T-cell (primary cell): ENCODE measurements at regions not wholly inside any gene's neighbourhood (a gene's known extent, or its start where the extent isn't known, plus 50 kb on each side); places are given as distances from the start of the nearest gene placed in this dataset.

ENCODE experiments used
- ATAC-seq, 4 experiments: fragments of 200-7000 bp in 3 of 4; fragments of 150-1000 bp in 1 of 4; cut with Tn5 transposase; replicated peaks in 1 of 4; 1 replicate in 3 of 4; 2 replicates in 1 of 4; pipeline ENCODE4 v1.10.0; 2021; ENCODE audit warnings: moderate library complexity in 3 of 4, mild to moderate bottlenecking in 2 of 4, moderate number of reproducible peaks in 1 of 4
- CTCF ChIA-PET, 2 donors: fragments of 300-600 bp; sonication (Branson Sonifier 250); formaldehyde crosslinking; loops; one replicate each; lab custom pipeline; 2022; ENCODE audit warnings: antibody characterized with exemption in 2 of 2; lab: Charles Lee
- POLR2A ChIA-PET, 2 donors: fragments of 300-600 bp; sonication (Branson Sonifier 250); formaldehyde crosslinking; loops; one replicate each; lab custom pipeline; 2022; ENCODE audit warnings: antibody characterized with exemption in 2 of 2; lab: Charles Lee
- DNase-seq, 35 experiments: peaks; one replicate each; pipeline versions ENCODE4 v3.0.0 to v3.0.0-alpha.2; 2013 to 2023
- H3K27ac ChIP-seq: one replicate; pipeline ENCODE4 v1.5.1; 2013; ENCODE audit warnings: low read length
- H3K27me3 ChIP-seq, 2 experiments: replicated peaks in 1 of 2; 1 replicate in 1 of 2; 2 replicates in 1 of 2; pipeline versions ENCODE4 v1.6.1 to v1.7.0; 2013; ENCODE audit warnings: low read length in 1 of 2, mixed read lengths in 1 of 2; ENCODE audit not compliant: control insufficient read depth in 2 of 2, insufficient read depth in 2 of 2; ENCODE audit errors: extremely low read depth in 1 of 2
- H3K36me3 ChIP-seq, 2 donors: 1 replicate in 1 of 2; 2 replicates in 1 of 2; pipeline versions ENCODE4 v1.6.1 to v1.7.0; 2013; ENCODE audit warnings: low read length in 1 of 2; ENCODE audit not compliant: control insufficient read depth in 2 of 2, insufficient read depth in 1 of 2; ENCODE audit errors: extremely low read depth in 1 of 2
- H3K4me1 ChIP-seq, 2 experiments: 1 replicate in 1 of 2; 2 replicates in 1 of 2; pipeline versions ENCODE4 v1.6.1 to v1.7.0; 2013; ENCODE audit warnings: low read length in 2 of 2, mixed read lengths in 1 of 2; ENCODE audit not compliant: insufficient read depth in 2 of 2, control insufficient read depth in 1 of 2; ENCODE audit errors: extremely low read depth in 1 of 2
- H3K4me3 ChIP-seq, 2 donors: 1 replicate in 1 of 2; 2 replicates in 1 of 2; pipeline versions ENCODE4 v1.5.1 to v1.7.0; 2013; ENCODE audit warnings: mild to moderate bottlenecking in 2 of 2, low read length in 1 of 2, moderate library complexity in 1 of 2; ENCODE audit not compliant: control insufficient read depth in 1 of 2; ENCODE audit errors: extremely low read depth in 1 of 2
- H3K9me3 ChIP-seq: 2 replicates; pipeline ENCODE4 v1.7.0; 2013
- H3K27ac Mint-ChIP-seq, 2 donors: one replicate each; pipeline ENCODE4 v1.8.0; 2020 to 2021; ENCODE audit warnings: mild to moderate bottlenecking in 2 of 2, mixed read lengths in 2 of 2
- H3K27me3 Mint-ChIP-seq, 2 donors: one replicate each; pipeline ENCODE4 v1.8.0; 2021 to 2022; ENCODE audit warnings: mixed read lengths in 2 of 2
- H3K36me3 Mint-ChIP-seq: one replicate; pipeline ENCODE4 v1.8.0; 2021; ENCODE audit warnings: mixed read lengths
- H3K4me1 Mint-ChIP-seq, 3 donors: one replicate each; pipeline ENCODE4 v1.8.0; 2020 to 2022; ENCODE audit warnings: mixed read lengths in 3 of 3, mild to moderate bottlenecking in 1 of 3
- H3K4me3 Mint-ChIP-seq, 3 donors: one replicate each; pipeline ENCODE4 v1.8.0; 2020 to 2022; ENCODE audit warnings: mild to moderate bottlenecking in 3 of 3, mixed read lengths in 3 of 3, moderate library complexity in 3 of 3
- H3K9me3 Mint-ChIP-seq, 3 donors: one replicate each; pipeline ENCODE4 v1.8.0; 2020 to 2022; ENCODE audit warnings: mixed read lengths in 3 of 3
- WGBS: methylation state at CpG from one replicate; pipeline ENCODE4 v1.1.5; 2013; ENCODE audit warnings: missing lambda C conversion rate; ENCODE audit not compliant: insufficient coverage; 5-methylcytosine and 5-hydroxymethylcytosine counted together

DNA sequence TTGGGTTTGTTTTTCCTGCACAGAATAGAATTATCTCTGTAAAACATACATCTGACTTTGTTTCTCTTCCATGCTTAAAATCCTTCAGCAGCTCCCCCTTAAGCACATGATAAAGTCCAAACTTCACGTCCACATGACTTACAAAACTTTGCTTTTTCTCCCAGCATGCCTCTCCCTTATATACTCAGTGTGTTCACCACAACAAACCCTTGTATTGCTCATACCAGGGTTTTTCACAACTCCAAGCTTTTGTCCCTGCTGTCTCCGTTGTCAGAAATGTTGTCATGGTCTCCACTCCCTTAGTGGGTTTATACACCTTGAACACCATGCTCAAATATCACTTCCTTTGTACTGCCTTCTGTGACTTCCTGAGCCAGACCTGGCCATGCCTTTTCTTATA lies 91.1 kb upstream of the MITF start:
- ChIA-PET POLR2A (no interaction called here), CTCF (no interaction called here)
- no peaks in the 10 kb centered on the region for H3K36me3 ChIP-seq
- no peaks in the 10 kb centered on the region for H3K4me1 ChIP-seq
- no peaks in the 10 kb centered on the region for H3K9me3 ChIP-seq
- ATAC-seq (no peak), DNase-seq (no peak)
- no peak overlapping the region for H3K4me3 Mint-ChIP-seq
- H3K27me3 Mint-ChIP-seq: peaks cover 0 to 12% of the 10 kb centered on the region in 2 donors
- no peaks in the 10 kb centered on the region for H3K27me3 ChIP-seq
- no peaks in the 10 kb centered on the region for H3K4me1 Mint-ChIP-seq
- no peak overlapping the region for H3K27ac ChIP-seq
- no peaks in the 10 kb centered on the region for H3K36me3 Mint-ChIP-seq
- H3K27ac Mint-ChIP-seq: no peak overlapping the region
- H3K4me3 ChIP-seq: no peak overlapping the region
- no peaks in the 10 kb centered on the region for H3K9me3 Mint-ChIP-seq
- 50% methylated on average over 1 of the region's 2 CpGs for whole genome bisulfite sequencing

DNA sequence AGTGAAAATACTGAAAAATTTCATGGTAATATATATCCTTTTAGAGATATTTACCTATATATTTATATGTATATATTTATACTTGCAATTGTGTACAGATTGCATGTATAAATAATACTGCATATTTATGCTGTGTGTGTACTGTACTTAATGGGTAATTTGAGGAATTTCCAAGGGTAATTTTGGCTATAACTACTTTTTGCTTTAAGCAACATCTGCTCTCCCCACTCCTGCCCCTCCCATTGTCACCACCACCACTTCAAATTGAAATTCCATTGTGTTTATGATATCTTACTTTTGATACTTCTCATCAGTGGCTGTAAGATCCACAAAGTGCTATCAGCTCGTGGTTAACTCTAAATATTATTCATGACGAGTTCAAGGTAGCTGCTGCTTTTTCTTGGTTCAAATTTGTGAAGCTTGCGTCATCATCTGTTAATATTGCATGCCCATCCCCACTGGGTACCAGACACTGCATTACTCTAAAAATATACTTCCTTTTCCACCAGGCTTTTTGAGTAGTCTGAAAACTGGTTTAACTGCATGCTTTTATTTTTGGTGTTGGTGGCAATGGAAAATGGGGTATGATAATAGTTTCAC lies 91.7 kb upstream of the MITF start:
- CTCF ChIA-PET: no interaction called here
- ATAC-seq: no peak
- Histone ChIP-seq H3K27me3 (no peaks in the 10 kb centered on the region), H3K4me1 (no peaks in the 10 kb centered on the region), H3K9me3 (no peaks in the 10 kb centered on the region), H3K4me3 (no peak overlapping the region), H3K36me3 (no peaks in the 10 kb centered on the region), H3K27ac (no peak overlapping the region)
- H3K9me3 Mint-ChIP-seq: no peaks in the 10 kb centered on the region
- H3K27me3 Mint-ChIP-seq: peaks cover 0 to 9% of the 10 kb centered on the region in 2 donors
- no peaks in the 10 kb centered on the region for H3K4me1 Mint-ChIP-seq
- POLR2A ChIA-PET: interaction anchor here in 1 of 2 donors (0.5 kb wide), 1 partner anchor 22 kb away, joined by 3 read pairs; no protein-coding TSS in a partner anchor
- no peaks in the 10 kb centered on the region for H3K36me3 Mint-ChIP-seq
- DNase-seq: no peak
- WGBS: 20% methylated on average over 1 of the region's 3 CpGs
- H3K27ac Mint-ChIP-seq: no peak overlapping the region
- H3K4me3 Mint-ChIP-seq: no peak overlapping the region

DNA sequence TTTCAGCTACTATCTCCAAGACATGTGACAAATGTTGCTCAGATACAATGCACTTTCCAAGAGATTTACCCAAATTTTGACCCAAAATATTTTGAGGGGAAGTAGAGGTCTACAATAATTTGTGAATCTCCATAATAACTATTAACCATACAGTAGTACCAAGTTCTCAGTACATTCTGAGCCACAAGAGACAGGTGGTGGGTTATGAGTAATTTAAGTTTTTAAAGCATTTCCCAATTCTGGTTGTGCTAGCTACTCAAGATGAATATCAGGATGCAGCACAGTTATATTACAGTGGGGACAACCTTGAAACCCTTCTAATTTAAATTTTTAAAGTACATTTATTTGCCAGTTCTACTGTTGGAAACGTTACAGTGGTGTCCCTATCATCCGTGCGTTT lies 92.2 kb upstream of the MITF start:
- ChIA-PET CTCF (no interaction called here), POLR2A (interaction anchor here in 1 of 2 donors (0.5 kb wide), 1 partner anchor 21 kb away, joined by 3 read pairs; no protein-coding TSS in a partner anchor)
- H3K4me3 Mint-ChIP-seq: no peak overlapping the region
- H3K4me1 ChIP-seq: no peaks in the 10 kb centered on the region
- no peaks in the 10 kb centered on the region for H3K36me3 Mint-ChIP-seq
- no peaks in the 10 kb centered on the region for H3K27me3 ChIP-seq
- ATAC-seq (no peak), DNase-seq (no peak)
- H3K27ac ChIP-seq: no peak overlapping the region
- H3K9me3 ChIP-seq: no peaks in the 10 kb centered on the region
- no peaks in the 10 kb centered on the region for H3K9me3 Mint-ChIP-seq
- peaks cover 0 to 8% of the 10 kb centered on the region in 2 donors for H3K27me3 Mint-ChIP-seq
- no peak overlapping the region for H3K4me3 ChIP-seq
- H3K4me1 Mint-ChIP-seq: no peaks in the 10 kb centered on the region
- WGBS: no CpG with 5 or more reads among the region's 3 CpGs
- H3K36me3 ChIP-seq: no peaks in the 10 kb centered on the region
- no peak overlapping the region for H3K27ac Mint-ChIP-seq

DNA sequence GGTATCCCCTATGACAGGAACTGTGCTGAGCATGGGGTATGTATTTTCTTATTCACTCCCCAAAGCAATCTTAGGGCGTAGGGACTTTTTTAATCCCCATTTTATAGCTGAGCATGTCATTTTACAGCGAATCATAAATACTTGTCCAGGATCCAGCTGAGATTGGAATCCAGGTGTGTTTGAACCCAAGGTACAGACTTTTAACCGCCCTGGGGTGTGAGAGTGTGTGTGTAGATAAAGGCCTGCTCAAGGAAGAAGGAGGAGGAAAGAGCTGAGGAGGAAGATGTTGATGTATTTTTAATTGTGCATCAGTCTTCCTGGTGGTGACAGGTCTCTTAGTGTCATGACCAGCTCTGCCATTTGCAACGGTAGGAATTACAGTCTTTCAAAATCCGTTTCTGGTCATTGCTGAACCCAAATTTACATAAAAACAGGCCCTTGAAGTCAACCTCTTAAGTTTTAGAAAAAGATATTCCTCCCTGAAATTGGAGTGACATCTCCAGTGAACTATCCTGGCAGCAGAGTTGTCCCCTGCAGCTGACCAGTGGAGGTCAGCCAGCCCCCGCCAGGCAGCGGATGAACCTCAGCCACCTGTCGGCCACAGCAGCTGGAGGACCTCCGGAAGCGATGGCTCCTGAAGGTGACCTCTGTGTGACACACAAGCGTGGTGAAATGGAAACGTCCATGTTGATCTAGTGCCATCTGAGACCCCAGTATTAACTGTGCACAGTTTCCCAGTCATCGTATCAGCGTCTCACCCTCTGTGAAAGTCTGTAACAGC lies 92.8 kb upstream of the MITF start:
- Histone ChIP-seq H3K27ac (no peak overlapping the region), H3K27me3 (no peaks in the 10 kb centered on the region), H3K36me3 (no peaks in the 10 kb centered on the region), H3K9me3 (no peaks in the 10 kb centered on the region), H3K4me1 (no peaks in the 10 kb centered on the region), H3K4me3 (no peak overlapping the region)
- DNase-seq (no peak), ATAC-seq (no peak)
- Mint-ChIP-seq H3K9me3 (no peaks in the 10 kb centered on the region), H3K4me3 (no peak overlapping the region), H3K27ac (no peak overlapping the region), H3K36me3 (no peaks in the 10 kb centered on the region), H3K4me1 (no peaks in the 10 kb centered on the region), H3K27me3 (peaks cover 0 to 12% of the 10 kb centered on the region in 2 donors)
- CTCF ChIA-PET: no interaction called here
- POLR2A ChIA-PET: no interaction called here
- 90% methylated on average over 12 of the region's 14 CpGs for WGBS

DNA sequence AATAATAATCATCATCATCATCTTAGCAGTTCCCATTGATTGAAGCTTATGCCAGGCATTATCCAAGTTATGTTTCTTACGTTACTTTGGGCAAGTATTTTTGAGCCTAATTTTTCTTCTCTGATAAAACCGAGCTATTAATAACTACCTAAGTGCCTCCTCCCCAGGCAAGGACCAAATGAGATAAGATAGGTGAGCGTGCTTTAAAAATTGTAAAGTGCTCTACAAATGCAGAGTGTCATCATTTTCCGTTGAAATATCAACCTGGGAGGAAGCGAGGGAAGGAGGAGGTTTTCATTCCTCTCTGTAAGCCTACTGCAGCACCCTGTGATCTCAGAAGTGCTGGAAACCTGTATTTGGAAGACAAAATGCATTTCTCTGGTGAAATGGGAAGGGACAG lies 96.7 kb upstream of the MITF start:
- no peaks in the 10 kb centered on the region for H3K36me3 Mint-ChIP-seq
- no CpG with 5 or more reads among the region's 5 CpGs for WGBS
- POLR2A ChIA-PET: no interaction called here

DNA sequence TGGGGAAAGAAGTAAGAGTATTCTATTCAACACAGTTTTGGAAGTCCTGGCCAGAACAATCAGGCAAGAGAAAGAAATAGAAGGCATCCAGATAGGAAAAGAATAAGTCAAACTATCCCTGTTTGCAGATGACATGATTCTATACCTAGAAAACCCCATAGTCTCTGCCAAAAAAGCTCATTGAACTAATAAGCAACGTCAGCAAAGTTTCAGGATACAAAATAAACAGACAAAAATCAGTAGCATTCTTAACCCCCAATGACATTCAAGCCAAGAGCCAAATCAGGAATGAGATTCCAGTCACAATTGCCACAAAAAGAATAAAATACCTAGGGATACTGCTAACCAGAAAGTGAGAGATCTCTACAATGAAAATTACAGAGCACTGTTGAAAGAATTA lies 99.4 kb upstream of the MITF start:
- Mint-ChIP-seq H3K27ac (no peak overlapping the region), H3K27me3 (peaks cover 3 to 33% of the 10 kb centered on the region in 2 donors), H3K9me3 (peaks cover 0 to 16% (median 5%) of the 10 kb centered on the region in 3 donors), H3K36me3 (no peaks in the 10 kb centered on the region), H3K4me3 (no peak overlapping the region), H3K4me1 (no peaks in the 10 kb centered on the region)
- H3K27ac ChIP-seq: no peak overlapping the region
- WGBS: 57% methylated on average over 1 of the region's 1 CpG
- H3K27me3 ChIP-seq: peaks cover 0 to 2% of the 10 kb centered on the region in 2 experiments
- H3K36me3 ChIP-seq: no peaks in the 10 kb centered on the region
- no peaks in the 10 kb centered on the region for H3K4me1 ChIP-seq
- POLR2A ChIA-PET: interaction anchor here in 1 of 2 donors (0.6 kb wide), 1 partner anchor 11 kb away, joined by 4 read pairs; no protein-coding TSS in a partner anchor
- no peaks in the 10 kb centered on the region for H3K9me3 ChIP-seq
- no peak for ATAC-seq
- CTCF ChIA-PET: no interaction called here
- no peak for DNase-seq
- H3K4me3 ChIP-seq: no peak overlapping the region

More for the DNA sequence above, 96.7 kb upstream of the MITF start:
- Histone ChIP-seq H3K27me3 (no peaks in the 10 kb centered on the region), H3K36me3 (no peaks in the 10 kb centered on the region), H3K4me1 (no peaks in the 10 kb centered on the region), H3K27ac (no peak overlapping the region), H3K9me3 (no peaks in the 10 kb centered on the region), H3K4me3 (no peak overlapping the region)
- ATAC-seq: no peak
- H3K9me3 Mint-ChIP-seq: peaks cover 0 to 12% (median 5%) of the 10 kb centered on the region in 3 donors
- H3K27me3 Mint-ChIP-seq: peaks cover 3 to 28% of the 10 kb centered on the region in 2 donors
- H3K27ac Mint-ChIP-seq: no peak overlapping the region
- no peak for DNase-seq
- CTCF ChIA-PET: no interaction called here
- no peak overlapping the region for H3K4me3 Mint-ChIP-seq
- H3K4me1 Mint-ChIP-seq: no peaks in the 10 kb centered on the region
